ENCODE measurements at regions not wholly inside any gene's neighbourhood (a gene's known extent, or its start where the extent isn't known, plus 50 kb on each side); places are given as distances from the start of the nearest gene placed in this dataset.

DNA sequence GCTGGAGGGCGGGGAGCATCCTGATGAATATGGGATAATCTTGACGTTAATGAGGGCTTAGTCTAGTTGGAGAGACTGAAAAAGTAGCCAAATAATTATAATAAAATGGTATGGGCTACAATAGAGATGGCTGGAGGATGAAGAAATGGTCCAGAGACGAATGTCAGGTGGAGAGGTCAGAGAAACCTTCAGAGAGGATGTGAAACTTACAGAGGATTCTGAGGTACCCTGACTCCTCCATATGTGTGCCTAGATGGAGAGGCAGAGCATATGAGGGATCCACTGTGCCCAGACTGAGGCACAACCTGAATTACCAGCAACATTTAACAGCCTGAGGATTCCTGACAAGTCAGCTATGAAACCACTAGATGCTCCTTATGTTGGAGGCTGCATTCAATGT, 417.0 kb downstream of the ATP23 start:
- TF ChIP-seq, protein P1, sequence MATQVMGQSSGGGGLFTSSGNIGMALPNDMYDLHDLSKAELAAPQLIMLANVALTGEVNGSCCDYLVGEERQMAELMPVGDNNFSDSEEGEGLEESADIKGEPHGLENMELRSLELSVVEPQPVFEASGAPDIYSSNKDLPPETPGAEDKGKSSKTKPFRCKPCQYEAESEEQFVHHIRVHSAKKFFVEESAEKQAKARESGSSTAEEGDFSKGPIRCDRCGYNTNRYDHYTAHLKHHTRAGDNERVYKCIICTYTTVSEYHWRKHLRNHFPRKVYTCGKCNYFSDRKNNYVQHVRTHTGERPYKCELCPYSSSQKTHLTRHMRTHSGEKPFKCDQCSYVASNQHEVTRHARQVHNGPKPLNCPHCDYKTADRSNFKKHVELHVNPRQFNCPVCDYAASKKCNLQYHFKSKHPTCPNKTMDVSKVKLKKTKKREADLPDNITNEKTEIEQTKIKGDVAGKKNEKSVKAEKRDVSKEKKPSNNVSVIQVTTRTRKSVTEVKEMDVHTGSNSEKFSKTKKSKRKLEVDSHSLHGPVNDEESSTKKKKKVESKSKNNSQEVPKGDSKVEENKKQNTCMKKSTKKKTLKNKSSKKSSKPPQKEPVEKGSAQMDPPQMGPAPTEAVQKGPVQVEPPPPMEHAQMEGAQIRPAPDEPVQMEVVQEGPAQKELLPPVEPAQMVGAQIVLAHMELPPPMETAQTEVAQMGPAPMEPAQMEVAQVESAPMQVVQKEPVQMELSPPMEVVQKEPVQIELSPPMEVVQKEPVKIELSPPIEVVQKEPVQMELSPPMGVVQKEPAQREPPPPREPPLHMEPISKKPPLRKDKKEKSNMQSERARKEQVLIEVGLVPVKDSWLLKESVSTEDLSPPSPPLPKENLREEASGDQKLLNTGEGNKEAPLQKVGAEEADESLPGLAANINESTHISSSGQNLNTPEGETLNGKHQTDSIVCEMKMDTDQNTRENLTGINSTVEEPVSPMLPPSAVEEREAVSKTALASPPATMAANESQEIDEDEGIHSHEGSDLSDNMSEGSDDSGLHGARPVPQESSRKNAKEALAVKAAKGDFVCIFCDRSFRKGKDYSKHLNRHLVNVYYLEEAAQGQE (IDR thresholded peaks at IDR 0.05), result no peak
- TF ChIP-seq, protein P2, sequence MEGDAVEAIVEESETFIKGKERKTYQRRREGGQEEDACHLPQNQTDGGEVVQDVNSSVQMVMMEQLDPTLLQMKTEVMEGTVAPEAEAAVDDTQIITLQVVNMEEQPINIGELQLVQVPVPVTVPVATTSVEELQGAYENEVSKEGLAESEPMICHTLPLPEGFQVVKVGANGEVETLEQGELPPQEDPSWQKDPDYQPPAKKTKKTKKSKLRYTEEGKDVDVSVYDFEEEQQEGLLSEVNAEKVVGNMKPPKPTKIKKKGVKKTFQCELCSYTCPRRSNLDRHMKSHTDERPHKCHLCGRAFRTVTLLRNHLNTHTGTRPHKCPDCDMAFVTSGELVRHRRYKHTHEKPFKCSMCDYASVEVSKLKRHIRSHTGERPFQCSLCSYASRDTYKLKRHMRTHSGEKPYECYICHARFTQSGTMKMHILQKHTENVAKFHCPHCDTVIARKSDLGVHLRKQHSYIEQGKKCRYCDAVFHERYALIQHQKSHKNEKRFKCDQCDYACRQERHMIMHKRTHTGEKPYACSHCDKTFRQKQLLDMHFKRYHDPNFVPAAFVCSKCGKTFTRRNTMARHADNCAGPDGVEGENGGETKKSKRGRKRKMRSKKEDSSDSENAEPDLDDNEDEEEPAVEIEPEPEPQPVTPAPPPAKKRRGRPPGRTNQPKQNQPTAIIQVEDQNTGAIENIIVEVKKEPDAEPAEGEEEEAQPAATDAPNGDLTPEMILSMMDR (IDR thresholded peaks at IDR 0.05; ENCODE audit: low read depth, low read length, missing input control), result no peak
- TF ChIP-seq TAF1 (conservative IDR thresholded peaks at IDR 0.05), result no peak
- TF ChIP-seq SP1 (IDR thresholded peaks at IDR 0.05), result no peak
- TF ChIP-seq, protein P3, sequence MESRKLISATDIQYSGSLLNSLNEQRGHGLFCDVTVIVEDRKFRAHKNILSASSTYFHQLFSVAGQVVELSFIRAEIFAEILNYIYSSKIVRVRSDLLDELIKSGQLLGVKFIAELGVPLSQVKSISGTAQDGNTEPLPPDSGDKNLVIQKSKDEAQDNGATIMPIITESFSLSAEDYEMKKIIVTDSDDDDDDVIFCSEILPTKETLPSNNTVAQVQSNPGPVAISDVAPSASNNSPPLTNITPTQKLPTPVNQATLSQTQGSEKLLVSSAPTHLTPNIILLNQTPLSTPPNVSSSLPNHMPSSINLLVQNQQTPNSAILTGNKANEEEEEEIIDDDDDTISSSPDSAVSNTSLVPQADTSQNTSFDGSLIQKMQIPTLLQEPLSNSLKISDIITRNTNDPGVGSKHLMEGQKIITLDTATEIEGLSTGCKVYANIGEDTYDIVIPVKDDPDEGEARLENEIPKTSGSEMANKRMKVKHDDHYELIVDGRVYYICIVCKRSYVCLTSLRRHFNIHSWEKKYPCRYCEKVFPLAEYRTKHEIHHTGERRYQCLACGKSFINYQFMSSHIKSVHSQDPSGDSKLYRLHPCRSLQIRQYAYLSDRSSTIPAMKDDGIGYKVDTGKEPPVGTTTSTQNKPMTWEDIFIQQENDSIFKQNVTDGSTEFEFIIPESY (IDR thresholded peaks at IDR 0.05), result no peak
- no peak for TF ChIP-seq JUND (IDR thresholded peaks at IDR 0.05)
- TF ChIP-seq RAD21 (IDR thresholded peaks at IDR 0.05), result no peak
- TF ChIP-seq EGR1 (IDR thresholded peaks at IDR 0.05; ENCODE audit: low read depth in 2 of 2), result no peak
- TF ChIP-seq YY1 (IDR thresholded peaks at IDR 0.05), result no peak
- TF ChIP-seq GABPA (IDR thresholded peaks at IDR 0.05 in 1 of 2, conservative IDR thresholded peaks at IDR 0.05 in 1 of 2), result no peak
- TF ChIP-seq, protein P4, sequence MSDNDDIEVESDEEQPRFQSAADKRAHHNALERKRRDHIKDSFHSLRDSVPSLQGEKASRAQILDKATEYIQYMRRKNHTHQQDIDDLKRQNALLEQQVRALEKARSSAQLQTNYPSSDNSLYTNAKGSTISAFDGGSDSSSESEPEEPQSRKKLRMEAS (IDR thresholded peaks at IDR 0.05), result no peak
- TF ChIP-seq HNF4G (IDR thresholded peaks at IDR 0.05), result no peak

Data from liver (tissue), 3 donors.